GM19351 (cell line): ENCODE measurements at regions not wholly inside any gene's neighbourhood (a gene's known extent, or its start where the extent isn't known, plus 50 kb on each side); places are given as distances from the start of the nearest gene placed in this dataset.
"Not testable (repeated sequence)": the region's sequence is repeated elsewhere in the genome, so short reads cannot be mapped to it uniquely, and the experiment has no call there.

Experiments
- ATAC-seq: cut with Tn5 transposase; IDR thresholded peaks from one replicate; pipeline ENCODE4 v1.9.1; 2021; ENCODE audit warnings: mild to moderate bottlenecking, moderate library complexity; ENCODE audit not compliant: unreplicated experiment

DNA sequence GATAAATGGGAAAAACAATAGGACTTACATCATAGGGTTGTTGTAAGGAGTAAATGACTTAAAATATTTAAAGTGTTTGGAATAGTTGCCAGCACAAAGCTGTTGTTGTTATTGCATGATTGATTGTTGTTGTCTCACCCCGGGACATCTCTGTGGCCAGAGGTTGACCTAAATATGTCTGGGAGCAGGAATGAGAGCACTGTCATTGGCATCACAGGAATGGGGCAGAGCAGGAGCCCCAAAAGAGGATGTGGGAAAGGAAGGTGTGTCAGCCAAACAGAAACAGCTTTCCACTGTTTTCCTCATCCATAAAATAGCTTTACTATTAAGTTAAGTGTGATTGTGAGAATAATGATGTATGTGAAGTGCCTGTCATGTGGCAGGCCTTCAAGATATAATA, 121.6 kb downstream of the TMEM168 start:
- no peak for ATAC-seq

DNA sequence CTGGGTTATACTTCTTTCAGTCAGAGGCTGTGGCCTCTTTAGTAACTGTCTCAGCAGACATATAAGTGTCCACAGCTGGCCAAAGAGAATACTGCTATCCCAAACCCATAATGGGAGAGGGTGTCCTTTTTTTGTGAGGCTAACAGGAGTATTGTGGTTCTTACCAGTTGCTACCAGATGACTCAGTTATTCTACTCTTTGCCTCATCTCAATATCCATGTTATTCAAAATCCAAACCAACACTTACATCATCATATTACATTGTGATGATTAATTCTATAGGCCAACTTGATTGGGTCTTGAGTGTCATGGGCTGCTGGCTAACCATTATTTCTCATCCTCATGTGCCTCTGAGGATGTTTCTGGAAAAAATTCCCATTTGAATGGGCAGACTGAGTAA, 120.9 kb downstream of the TMEM168 start:
- ATAC-seq: no peak

- no peak for ATAC-seq
Observed at GRCh38 chr7:112670193-112670592, 120.0 kb downstream of the TMEM168 start.

GRCh38 chr7:112678626-112679025, 111.6 kb downstream of the TMEM168 start:
- no peak for ATAC-seq

GRCh38 chr7:112689466-112690177, 100.6 kb downstream of the TMEM168 start:
- ATAC-seq: not testable (repeated sequence)

- ATAC-seq: no peak
Observed at GRCh38 chr7:112692333-112692732, 97.9 kb downstream of the TMEM168 start.

DNA sequence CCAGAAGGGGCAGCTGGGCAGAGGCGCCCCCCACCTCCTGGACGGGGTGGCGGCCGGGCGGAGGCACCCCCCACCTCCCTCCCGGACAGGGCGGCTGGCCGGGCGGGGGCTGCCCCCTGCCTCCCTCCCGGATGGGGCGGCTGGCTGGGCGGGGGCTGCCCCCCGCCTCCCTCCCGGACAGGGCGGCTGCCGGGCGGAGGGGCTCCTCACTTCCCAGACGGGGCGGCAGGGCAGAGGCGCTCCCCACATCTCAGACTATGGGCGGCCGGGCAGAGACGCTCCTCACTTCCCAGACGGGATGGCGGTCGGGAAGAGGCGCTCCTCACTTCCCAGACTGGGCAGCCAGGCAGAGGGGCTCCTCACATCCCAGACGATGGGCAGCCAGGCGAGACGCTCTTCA, 93.0 kb downstream of the TMEM168 start:
- ATAC-seq: not testable (repeated sequence)

DNA sequence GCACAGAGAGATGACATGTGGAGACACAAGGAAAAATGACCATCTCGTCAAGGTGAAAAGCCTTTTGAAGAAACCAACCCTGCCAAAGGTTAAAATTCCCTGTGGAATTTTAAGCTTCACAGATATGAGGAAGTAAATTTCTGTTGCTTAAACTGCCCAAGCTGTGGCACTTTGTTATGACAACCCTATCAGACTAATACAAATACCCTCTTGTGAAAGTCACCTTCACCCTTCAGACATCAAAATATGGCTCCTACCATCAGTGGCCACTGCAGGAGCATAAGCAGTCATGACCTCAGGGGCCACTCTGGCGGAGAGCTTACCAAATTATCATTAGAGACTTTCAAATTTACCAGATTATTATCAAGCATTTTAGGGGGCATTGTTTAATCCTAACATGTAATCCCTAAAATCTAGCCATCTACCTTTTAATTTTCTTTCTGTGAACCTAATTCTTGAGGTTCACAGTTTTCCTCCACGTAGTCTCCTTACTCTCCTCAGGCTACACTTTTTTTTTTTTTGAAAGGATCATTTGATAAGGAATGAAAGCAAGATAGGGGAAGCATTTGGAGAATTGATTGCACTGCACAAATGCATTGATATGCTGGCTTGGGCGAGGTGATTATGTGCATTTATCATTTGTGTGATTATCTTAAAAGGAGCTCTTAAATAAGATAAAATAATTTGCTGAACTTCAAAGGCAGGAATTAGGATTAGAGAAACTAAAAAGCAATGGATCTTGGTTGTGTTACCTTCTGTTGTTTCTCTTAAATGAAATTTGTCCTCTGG, 90.3 kb downstream of the TMEM168 start:
- no peak for ATAC-seq

- ATAC-seq: no peak
Observed at GRCh38 chr7:112701456-112701855, 88.7 kb downstream of the TMEM168 start.

DNA sequence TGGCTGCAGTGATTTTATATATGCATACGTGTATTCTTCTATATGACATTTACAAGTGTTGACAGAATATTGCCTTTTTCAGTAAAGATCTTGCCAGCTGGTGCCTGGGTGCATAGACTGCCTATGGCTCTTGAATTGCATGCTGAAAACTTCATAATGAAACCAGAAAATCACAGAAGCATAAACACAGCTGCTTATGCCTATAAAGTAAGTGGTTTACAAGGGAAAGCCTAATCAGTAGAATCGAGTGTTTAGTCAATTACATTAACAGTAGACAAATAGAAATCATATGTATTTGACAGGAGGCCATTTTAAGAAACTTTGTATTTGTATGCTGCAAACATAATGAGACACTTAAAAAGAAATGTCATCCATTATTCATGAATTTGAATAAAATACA, 82.5 kb downstream of the TMEM168 start:
- ATAC-seq: peak; percentile 69

DNA sequence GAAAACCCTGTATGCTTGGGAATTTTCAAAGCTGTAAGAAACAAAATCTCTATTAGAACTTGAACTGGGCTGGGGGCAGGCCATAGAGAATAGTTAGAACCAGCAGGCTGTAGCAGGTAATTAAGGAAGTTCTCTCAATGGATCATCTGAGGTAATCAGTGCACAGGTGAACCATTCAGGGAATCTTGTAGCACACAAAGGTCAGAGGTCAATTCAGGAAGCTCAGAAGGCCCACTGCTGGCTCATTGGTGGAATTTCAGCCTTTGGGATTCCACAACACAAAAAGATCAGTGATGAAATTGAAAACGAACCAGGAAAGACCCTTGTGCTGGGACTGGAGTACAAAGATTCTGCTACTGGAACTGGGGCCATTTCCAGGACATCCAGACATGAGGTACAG, 82.0 kb downstream of the TMEM168 start:
- no peak for ATAC-seq
